GM12892 (cell line): ENCODE measurements at regions not wholly inside any gene's neighbourhood (a gene's known extent, or its start where the extent isn't known, plus 50 kb on each side); places are given as distances from the start of the nearest gene placed in this dataset.

Source experiments
- POLR2A ChIP-seq: IDR thresholded peaks from 2 replicates; pipeline ENCODE4 v1.6.1; 2011; ENCODE audit warnings: low read depth, low read length, control low read depth
- POLR2AphosphoS5 ChIP-seq: IDR thresholded peaks from 2 replicates; pipeline ENCODE4 v1.6.1; 2011; ENCODE audit warnings: low read depth, low read length, control low read depth

GRCh38 chr14:53711205-53711604 is 245.4 kb downstream of the BMP4 start:
- TF ChIP-seq POLR2A, result no peak
- no peak for TF ChIP-seq POLR2AphosphoS5
